ENCODE measurements at regions not wholly inside any gene's neighbourhood (a gene's known extent, or its start where the extent isn't known, plus 50 kb on each side); places are given as distances from the start of the nearest gene placed in this dataset.

DNA sequence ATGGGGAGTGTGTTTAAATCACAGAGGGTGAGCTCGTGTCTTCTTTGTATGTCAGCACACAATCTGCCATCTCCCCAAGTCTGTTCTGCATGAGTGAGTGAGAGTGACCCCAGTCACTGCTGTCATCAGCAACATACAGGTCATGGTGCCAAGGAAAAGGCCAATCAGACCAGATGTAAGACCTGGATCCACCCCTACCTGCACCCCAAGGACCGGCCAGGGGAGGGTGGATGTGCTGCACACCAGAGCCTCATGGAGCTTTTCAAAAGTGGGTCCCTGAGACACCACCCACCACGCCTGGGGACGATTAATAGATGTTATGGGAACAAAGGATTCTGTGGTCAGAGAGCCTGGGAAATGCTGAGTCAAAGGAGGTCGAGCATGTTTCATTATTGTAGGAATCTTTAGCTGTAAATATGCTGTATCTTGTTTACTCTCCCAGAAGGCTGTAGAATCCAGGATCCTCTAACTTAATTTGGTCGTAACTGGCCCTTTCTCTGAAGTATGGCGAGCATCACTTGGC lies 420.5 kb downstream of the RPS24 start:
- TF ChIP-seq, protein P1, sequence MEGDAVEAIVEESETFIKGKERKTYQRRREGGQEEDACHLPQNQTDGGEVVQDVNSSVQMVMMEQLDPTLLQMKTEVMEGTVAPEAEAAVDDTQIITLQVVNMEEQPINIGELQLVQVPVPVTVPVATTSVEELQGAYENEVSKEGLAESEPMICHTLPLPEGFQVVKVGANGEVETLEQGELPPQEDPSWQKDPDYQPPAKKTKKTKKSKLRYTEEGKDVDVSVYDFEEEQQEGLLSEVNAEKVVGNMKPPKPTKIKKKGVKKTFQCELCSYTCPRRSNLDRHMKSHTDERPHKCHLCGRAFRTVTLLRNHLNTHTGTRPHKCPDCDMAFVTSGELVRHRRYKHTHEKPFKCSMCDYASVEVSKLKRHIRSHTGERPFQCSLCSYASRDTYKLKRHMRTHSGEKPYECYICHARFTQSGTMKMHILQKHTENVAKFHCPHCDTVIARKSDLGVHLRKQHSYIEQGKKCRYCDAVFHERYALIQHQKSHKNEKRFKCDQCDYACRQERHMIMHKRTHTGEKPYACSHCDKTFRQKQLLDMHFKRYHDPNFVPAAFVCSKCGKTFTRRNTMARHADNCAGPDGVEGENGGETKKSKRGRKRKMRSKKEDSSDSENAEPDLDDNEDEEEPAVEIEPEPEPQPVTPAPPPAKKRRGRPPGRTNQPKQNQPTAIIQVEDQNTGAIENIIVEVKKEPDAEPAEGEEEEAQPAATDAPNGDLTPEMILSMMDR (IDR thresholded peaks at IDR 0.05), result no peak
- TF ChIP-seq POLR2A (IDR thresholded peaks at IDR 0.05) (no peak), EP300 (IDR thresholded peaks at IDR 0.05) (no peak)

All from suprapubic skin (tissue), 3 donors.